GM12875 (cell line): ENCODE measurements at regions not wholly inside any gene's neighbourhood (a gene's known extent, or its start where the extent isn't known, plus 50 kb on each side); places are given as distances from the start of the nearest gene placed in this dataset.

ENCODE experiments used
- H3K4me3 ChIP-seq: one replicate; pipeline ENCODE4 v1.5.1; 2011; ENCODE audit warnings: low read depth, low read length, control low read depth
- TF ChIP-seq, protein P1 (sequence below): IDR thresholded peaks from 2 replicates; pipeline ENCODE4 v1.5.1; 2011; ENCODE audit warnings: low read depth, mild to moderate bottlenecking, control low read depth, inconsistent platforms, low read length, moderate library complexity, borderline replicate concordance; ENCODE audit not compliant: insufficient read depth

- H3K4me3 ChIP-seq = no peak overlapping the region
- TF ChIP-seq, protein P1, sequence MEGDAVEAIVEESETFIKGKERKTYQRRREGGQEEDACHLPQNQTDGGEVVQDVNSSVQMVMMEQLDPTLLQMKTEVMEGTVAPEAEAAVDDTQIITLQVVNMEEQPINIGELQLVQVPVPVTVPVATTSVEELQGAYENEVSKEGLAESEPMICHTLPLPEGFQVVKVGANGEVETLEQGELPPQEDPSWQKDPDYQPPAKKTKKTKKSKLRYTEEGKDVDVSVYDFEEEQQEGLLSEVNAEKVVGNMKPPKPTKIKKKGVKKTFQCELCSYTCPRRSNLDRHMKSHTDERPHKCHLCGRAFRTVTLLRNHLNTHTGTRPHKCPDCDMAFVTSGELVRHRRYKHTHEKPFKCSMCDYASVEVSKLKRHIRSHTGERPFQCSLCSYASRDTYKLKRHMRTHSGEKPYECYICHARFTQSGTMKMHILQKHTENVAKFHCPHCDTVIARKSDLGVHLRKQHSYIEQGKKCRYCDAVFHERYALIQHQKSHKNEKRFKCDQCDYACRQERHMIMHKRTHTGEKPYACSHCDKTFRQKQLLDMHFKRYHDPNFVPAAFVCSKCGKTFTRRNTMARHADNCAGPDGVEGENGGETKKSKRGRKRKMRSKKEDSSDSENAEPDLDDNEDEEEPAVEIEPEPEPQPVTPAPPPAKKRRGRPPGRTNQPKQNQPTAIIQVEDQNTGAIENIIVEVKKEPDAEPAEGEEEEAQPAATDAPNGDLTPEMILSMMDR = no peak
Observed at GRCh38 chr7:55274156-55274555, 91.0 kb upstream of the LANCL2 start.

DNA sequence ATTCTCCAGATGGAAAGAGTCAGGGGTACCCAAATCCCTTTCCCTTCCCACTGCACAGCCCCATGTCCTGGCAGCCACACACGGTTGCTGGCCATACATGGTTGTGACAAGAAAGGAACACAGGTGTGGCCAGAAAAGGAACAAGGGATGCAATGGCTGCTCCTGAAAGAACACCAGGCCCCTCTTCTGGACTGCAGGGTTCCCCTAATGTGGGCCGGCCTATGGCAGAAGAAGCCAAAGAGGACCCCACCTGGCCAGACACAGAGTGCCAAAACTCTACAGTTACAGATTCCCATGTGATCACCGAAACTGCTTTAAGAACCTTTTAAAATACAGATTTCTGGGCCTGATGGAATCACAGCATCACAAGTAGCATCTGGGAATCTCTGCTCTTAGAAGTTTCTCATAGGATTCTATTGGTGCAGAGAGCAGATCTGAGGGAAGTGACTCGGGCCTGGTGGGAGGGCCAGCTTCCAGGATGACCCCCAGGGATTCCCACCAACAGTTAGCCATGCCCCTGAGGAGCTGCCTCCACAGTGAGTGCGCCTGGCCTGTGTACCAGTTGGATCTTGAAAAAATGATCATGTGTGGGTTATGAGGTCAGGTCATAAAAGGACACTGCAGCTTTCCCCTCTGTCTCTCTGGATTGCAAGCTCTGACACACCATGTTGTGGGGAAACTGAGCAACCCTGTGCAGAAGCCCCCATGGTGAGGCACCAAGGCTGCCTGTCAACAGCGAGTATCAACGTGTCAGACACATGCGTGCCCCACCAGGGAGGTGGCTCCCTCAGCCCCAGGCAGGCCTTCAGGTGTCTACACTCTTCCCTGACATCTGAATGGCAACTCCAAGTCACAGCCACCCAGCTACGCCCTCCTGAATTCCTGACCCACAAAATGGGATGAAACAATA, 89.6 kb upstream of the LANCL2 start:
- TF ChIP-seq, protein P1 = no peak
- no peak overlapping the region for H3K4me3 ChIP-seq

- H3K4me3 ChIP-seq = no peak overlapping the region
- TF ChIP-seq, protein P1 = no peak
Observed at GRCh38 chr7:55276572-55277295, 88.4 kb upstream of the LANCL2 start.

GRCh38 chr7:55277916-55278315, 87.2 kb upstream of the LANCL2 start:
- TF ChIP-seq, protein P1 = no peak
- no peak overlapping the region for H3K4me3 ChIP-seq

DNA sequence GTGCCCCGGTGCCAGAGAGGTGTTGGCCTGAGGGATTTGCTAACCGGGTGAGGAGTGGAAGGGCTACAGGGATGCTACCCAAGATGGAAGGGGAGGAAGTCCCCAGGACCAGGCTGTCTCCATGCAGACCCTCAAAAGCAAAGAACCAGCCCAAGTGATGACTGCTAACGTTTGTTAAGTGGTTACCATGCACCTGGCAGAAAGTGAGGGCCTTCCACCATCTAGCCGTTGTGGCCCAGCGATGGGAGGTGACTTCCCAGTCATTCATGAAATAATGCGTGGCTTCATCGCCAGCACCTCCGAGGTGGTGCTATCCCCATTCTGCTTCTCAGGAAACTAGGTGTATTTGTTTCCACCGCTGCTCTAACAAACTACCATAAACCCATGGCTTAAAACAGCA, 86.8 kb upstream of the LANCL2 start:
- TF ChIP-seq, protein P1 = no peak
- no peak overlapping the region for H3K4me3 ChIP-seq

GRCh38 chr7:55279080-55279845, 85.9 kb upstream of the LANCL2 start:
- TF ChIP-seq, protein P1 = no peak

More at GRCh38 chr7:55279080-55279845, 85.9 kb upstream of the LANCL2 start:
- H3K4me3 ChIP-seq = no peak overlapping the region
